H9 (cell line): ENCODE measurements at regions not wholly inside any gene's neighbourhood (a gene's known extent, or its start where the extent isn't known, plus 50 kb on each side); places are given as distances from the start of the nearest gene placed in this dataset.
A peak's percentile ranks its signal among the peaks of the same experiment; 100 is the strongest.

ENCODE experiments used
- DNase-seq: peaks from one replicate; pipeline ENCODE4 v3.0.0-alpha.2; 2017
- H2AFZ ChIP-seq: one replicate; pipeline ENCODE4 v1.6.1; 2013; ENCODE audit warnings: mild to moderate bottlenecking, low read length, control low read depth, moderate library complexity
- H2AK5ac ChIP-seq: 2 replicates; pipeline ENCODE4 v1.6.1; 2013; ENCODE audit warnings: low read length, control low read depth, mixed read lengths; ENCODE audit not compliant: insufficient read length
- H2BK120ac ChIP-seq: one replicate; pipeline ENCODE4 v1.6.1; 2013; ENCODE audit warnings: low read depth, mild to moderate bottlenecking, low read length, control low read depth, inconsistent platforms; ENCODE audit not compliant: poor library complexity, severe bottlenecking
- H2BK12ac ChIP-seq: 2 replicates; pipeline ENCODE4 v1.6.1; 2013; ENCODE audit warnings: low read length, control low read depth, mixed read lengths, low read depth; ENCODE audit not compliant: insufficient read length
- H2BK15ac ChIP-seq: 2 replicates; pipeline ENCODE4 v1.6.1; 2013; ENCODE audit warnings: low read depth, low read length, control low read depth
- H2BK20ac ChIP-seq: one replicate; pipeline ENCODE4 v1.6.1; 2013; ENCODE audit warnings: low read depth, mild to moderate bottlenecking, low read length, control low read depth, inconsistent platforms; ENCODE audit not compliant: poor library complexity, severe bottlenecking
- H2BK5ac ChIP-seq: 2 replicates; pipeline ENCODE4 v1.6.1; 2013; ENCODE audit warnings: low read length, control low read depth, mixed read lengths; ENCODE audit not compliant: insufficient read length
- H3K14ac ChIP-seq: 2 replicates; pipeline ENCODE4 v1.6.1; 2013; ENCODE audit warnings: low read length, control low read depth; ENCODE audit not compliant: insufficient read depth
- H3K18ac ChIP-seq: 2 replicates; pipeline ENCODE4 v1.6.1; 2013; ENCODE audit warnings: low read depth, mild to moderate bottlenecking, mixed read lengths, low read length, control low read depth; ENCODE audit not compliant: insufficient read length
- H3K23ac ChIP-seq: 2 replicates; pipeline ENCODE4 v1.6.1; 2013; ENCODE audit warnings: low read length, control low read depth, mixed read lengths, low read depth; ENCODE audit not compliant: insufficient read length
- H3K23me2 ChIP-seq: 2 replicates; pipeline ENCODE4 v1.6.1; 2013; ENCODE audit warnings: low read depth, mild to moderate bottlenecking, mixed read lengths, low read length, control low read depth; ENCODE audit not compliant: insufficient read length, poor library complexity, severe bottlenecking
- H3K27ac ChIP-seq: 2 replicates; pipeline ENCODE4 v1.5.1; 2013; ENCODE audit warnings: low read length, control low read depth, mixed read lengths, low read depth; ENCODE audit not compliant: insufficient read length
- H3K27me3 ChIP-seq: 2 replicates; pipeline ENCODE4 v1.6.1; 2013; ENCODE audit warnings: low read length, control low read depth, inconsistent platforms; ENCODE audit not compliant: insufficient read depth
- H3K4ac ChIP-seq: 2 replicates; pipeline ENCODE4 v1.6.1; 2013; ENCODE audit warnings: low read depth, mild to moderate bottlenecking, control low read depth, inconsistent platforms, low read length, moderate library complexity
- H3K4me1 ChIP-seq: 2 replicates; pipeline ENCODE4 v1.6.1; 2013; ENCODE audit warnings: low read length, control low read depth, inconsistent platforms; ENCODE audit not compliant: insufficient read depth
- H3K4me2 ChIP-seq: 2 replicates; pipeline ENCODE4 v1.6.1; 2013; ENCODE audit warnings: low read length, control low read depth, mixed read lengths; ENCODE audit not compliant: insufficient read length, insufficient read depth
- H3K56ac ChIP-seq: 2 replicates; pipeline ENCODE4 v1.6.1; 2013; ENCODE audit warnings: low read depth, mild to moderate bottlenecking, mixed read lengths, low read length, control low read depth; ENCODE audit not compliant: insufficient read length
- H3K79me1 ChIP-seq: 2 replicates; pipeline ENCODE4 v1.6.1; 2013; ENCODE audit warnings: low read depth, mild to moderate bottlenecking, moderate library complexity, low read length, control low read depth, inconsistent platforms; ENCODE audit not compliant: insufficient read depth, poor library complexity, severe bottlenecking
- H3K79me2 ChIP-seq: 2 replicates; pipeline ENCODE4 v1.6.1; 2013; ENCODE audit warnings: low read length, control low read depth, inconsistent platforms; ENCODE audit not compliant: insufficient read depth
- H3K9ac ChIP-seq: 2 replicates; pipeline ENCODE4 v1.6.1; 2013; ENCODE audit warnings: low read length, control low read depth, mixed read lengths; ENCODE audit not compliant: insufficient read length; ENCODE audit errors: extremely low read depth
- H3K9me3 ChIP-seq: one replicate; pipeline ENCODE4 v1.6.1; 2013; ENCODE audit warnings: low read depth, low read length, inconsistent platforms; ENCODE audit not compliant: control insufficient read depth
- H3T11ph ChIP-seq: one replicate; pipeline ENCODE4 v1.6.1; 2013; ENCODE audit warnings: mild to moderate bottlenecking, low read length, control low read depth, inconsistent platforms
- H4K20me1 ChIP-seq: one replicate; pipeline ENCODE4 v1.6.1; 2013; ENCODE audit not compliant: control insufficient read depth, insufficient read length, insufficient read depth
- H4K5ac ChIP-seq: 2 replicates; pipeline ENCODE4 v1.6.1; 2013; ENCODE audit warnings: low read depth, mild to moderate bottlenecking, mixed read lengths, low read length, control low read depth; ENCODE audit not compliant: insufficient read length
- H4K8ac ChIP-seq: replicated peaks from 2 replicates; pipeline ENCODE4 v1.6.1; 2013; ENCODE audit warnings: low read length, control low read depth, mixed read lengths, low read depth; ENCODE audit not compliant: insufficient read length
- H4K91ac ChIP-seq: 2 replicates; pipeline ENCODE4 v1.6.1; 2013; ENCODE audit warnings: low read depth, mild to moderate bottlenecking, moderate library complexity, mixed read lengths, low read length, control low read depth; ENCODE audit not compliant: insufficient read length
- H3K27ac Mint-ChIP-seq, 3 experiments: 2 replicates in 2 of 3; 3 replicates in 1 of 3; pipeline ENCODE4 v1.8.0; 2020 to 2021; ENCODE audit warnings: mixed read lengths in 3 of 3, mild to moderate bottlenecking in 1 of 3, moderate library complexity in 1 of 3
- H3K27me3 Mint-ChIP-seq: 2 replicates; pipeline ENCODE4 v1.8.0; 2021; ENCODE audit warnings: low read depth, mild to moderate bottlenecking, moderate library complexity, mixed read lengths
- H3K36me3 Mint-ChIP-seq, 3 experiments: 2 replicates in 2 of 3; 3 replicates in 1 of 3; pipeline ENCODE4 v1.8.0; 2020 to 2021; ENCODE audit warnings: low read depth in 3 of 3, mixed read lengths in 3 of 3; ENCODE audit not compliant: insufficient read depth in 1 of 3
- H3K4me1 Mint-ChIP-seq, 2 experiments: 2 replicates each; pipeline ENCODE4 v1.8.0; 2020; ENCODE audit warnings: mixed read lengths in 2 of 2
- H3K4me3 Mint-ChIP-seq, 2 experiments: 2 replicates in 1 of 2; 3 replicates in 1 of 2; pipeline ENCODE4 v1.8.0; 2020 to 2021; ENCODE audit warnings: mild to moderate bottlenecking in 2 of 2, mixed read lengths in 2 of 2, moderate library complexity in 1 of 2
- H3K9me3 Mint-ChIP-seq, 2 experiments: 2 replicates in 1 of 2; 3 replicates in 1 of 2; pipeline ENCODE4 v1.8.0; 2020; ENCODE audit warnings: mild to moderate bottlenecking in 2 of 2, mixed read lengths in 2 of 2, moderate library complexity in 1 of 2
- WGBS: extraction: QIAGEN DNeasy Blood & Tissue Kit; methylation state at CpG from one replicate; pipeline ENCODE4 v1.1.7; 2013; ENCODE audit warnings: missing lambda C conversion rate, low lambda C conversion rate, mixed read lengths; ENCODE audit not compliant: insufficient read length; ENCODE audit errors: extremely low coverage; 5-methylcytosine and 5-hydroxymethylcytosine counted together
- TF ChIP-seq, protein P1 (sequence below): fragments of 200-600 bp; sonication (generic); conservative IDR thresholded peaks from 3 replicates; pipeline ENCODE4 v1.8.0; 2021; ENCODE audit warnings: antibody characterized with exemption, mild to moderate bottlenecking

DNA sequence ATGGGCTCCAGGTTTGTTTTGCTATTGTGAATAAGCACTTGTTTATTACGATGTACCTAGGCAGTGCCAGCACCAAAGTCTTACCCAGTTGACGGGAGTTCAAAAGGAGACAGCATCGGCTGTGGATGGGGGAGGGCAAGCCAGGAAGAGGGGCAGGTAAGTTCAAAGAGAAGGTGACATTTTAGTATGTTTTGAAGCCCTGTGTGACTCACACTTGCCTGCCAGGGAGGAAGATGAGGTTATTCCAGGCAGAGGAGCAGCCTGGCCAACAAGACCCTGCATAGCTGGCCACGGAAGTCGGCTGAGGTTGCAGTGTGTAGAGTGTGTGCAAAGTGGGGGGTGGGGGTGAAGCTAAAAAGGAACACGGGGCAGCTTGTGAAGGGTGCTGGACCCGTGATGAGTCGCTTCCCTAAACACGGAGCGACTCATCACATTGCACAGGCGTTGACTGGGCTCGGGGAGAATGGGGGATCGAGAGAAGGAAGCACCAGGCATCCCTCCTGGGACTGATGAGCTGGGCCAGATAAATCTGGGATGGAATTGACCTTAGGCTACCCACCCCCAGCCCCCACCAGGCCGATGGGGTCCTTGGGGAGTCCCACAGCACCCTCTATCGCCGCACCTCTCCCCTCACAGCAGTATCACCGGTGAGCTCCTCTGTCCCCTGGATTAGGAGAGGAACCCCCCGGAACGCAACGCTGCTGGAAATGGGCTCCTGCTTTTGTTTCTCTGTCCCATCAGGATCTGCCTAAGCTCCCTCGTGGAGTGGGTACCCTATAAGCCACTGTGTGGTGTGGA is 97.9 kb upstream of the IKZF1 start:
- Histone ChIP-seq H3K4me2 (no peak overlapping the region), H3K23me2 (no peaks in the 10 kb centered on the region), H2BK120ac (no peak overlapping the region), H3K23ac (no peak overlapping the region), H4K8ac (no peak overlapping the region), H3K27ac (no peak overlapping the region), H3K79me1 (no peaks in the 10 kb centered on the region), H2BK5ac (no peak overlapping the region), H3K18ac (no peak overlapping the region), H2AFZ (no peak overlapping the region), H2BK15ac (no peak overlapping the region), H2AK5ac (no peak overlapping the region), H4K5ac (no peak overlapping the region), H3K4ac (no peak overlapping the region), H3K79me2 (no peaks in the 10 kb centered on the region), H3K4me1 (no peaks in the 10 kb centered on the region), H2BK12ac (no peak overlapping the region), H4K20me1 (no peaks in the 10 kb centered on the region), H2BK20ac (no peak overlapping the region), H3K27me3 (no peaks in the 10 kb centered on the region), H3K9ac (no peak overlapping the region), H3K56ac (no peak overlapping the region), H3T11ph (no peak overlapping the region), H4K91ac (no peak overlapping the region), H3K9me3 (no peaks in the 10 kb centered on the region), H3K14ac (no peak overlapping the region)
- Mint-ChIP-seq H3K36me3 (no peaks in the 10 kb centered on the region), H3K4me1 (no peaks in the 10 kb centered on the region), H3K9me3 (no peaks in the 10 kb centered on the region), H3K27me3 (peaks cover 7% of the 10 kb centered on the region; the same call in 1 of the 2 replicates), H3K4me3 (no peak overlapping the region), H3K27ac (peak overlapping the region in 1 of 3 experiments; percentile 56; a peak in 2 of 7 replicates)
- no peak for DNase-seq
- no CpG with 5 or more reads among the region's 21 CpGs for WGBS
- TF ChIP-seq, protein P1, sequence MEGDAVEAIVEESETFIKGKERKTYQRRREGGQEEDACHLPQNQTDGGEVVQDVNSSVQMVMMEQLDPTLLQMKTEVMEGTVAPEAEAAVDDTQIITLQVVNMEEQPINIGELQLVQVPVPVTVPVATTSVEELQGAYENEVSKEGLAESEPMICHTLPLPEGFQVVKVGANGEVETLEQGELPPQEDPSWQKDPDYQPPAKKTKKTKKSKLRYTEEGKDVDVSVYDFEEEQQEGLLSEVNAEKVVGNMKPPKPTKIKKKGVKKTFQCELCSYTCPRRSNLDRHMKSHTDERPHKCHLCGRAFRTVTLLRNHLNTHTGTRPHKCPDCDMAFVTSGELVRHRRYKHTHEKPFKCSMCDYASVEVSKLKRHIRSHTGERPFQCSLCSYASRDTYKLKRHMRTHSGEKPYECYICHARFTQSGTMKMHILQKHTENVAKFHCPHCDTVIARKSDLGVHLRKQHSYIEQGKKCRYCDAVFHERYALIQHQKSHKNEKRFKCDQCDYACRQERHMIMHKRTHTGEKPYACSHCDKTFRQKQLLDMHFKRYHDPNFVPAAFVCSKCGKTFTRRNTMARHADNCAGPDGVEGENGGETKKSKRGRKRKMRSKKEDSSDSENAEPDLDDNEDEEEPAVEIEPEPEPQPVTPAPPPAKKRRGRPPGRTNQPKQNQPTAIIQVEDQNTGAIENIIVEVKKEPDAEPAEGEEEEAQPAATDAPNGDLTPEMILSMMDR: no peak
